ENCODE measurements at regions not wholly inside any gene's neighbourhood (a gene's known extent, or its start where the extent isn't known, plus 50 kb on each side); places are given as distances from the start of the nearest gene placed in this dataset.

DNA sequence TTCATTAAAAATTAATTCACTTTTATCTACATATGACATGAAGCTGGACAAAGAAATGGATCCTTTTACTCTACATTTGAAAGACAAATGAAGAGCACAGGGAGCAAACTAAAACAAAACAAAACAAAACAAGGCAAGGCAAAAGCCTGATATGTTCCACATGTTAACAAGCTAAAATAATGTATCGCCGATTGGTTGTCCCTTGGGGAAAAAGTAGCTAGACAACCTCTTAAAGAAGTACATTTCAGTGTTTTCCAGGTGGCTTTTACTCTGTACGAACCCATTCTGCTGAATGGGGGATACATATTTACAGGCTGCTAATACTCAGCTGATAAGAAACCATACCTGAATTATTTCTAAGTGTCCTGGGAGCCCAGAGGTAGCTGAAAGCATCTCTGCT is 493.0 kb upstream of the TBL1XR1 start:
- no peak for TF ChIP-seq POLR2AphosphoS5 (IDR thresholded peaks at IDR 0.05; ENCODE audit: low read depth, low read length)
- TF ChIP-seq POLR2A (IDR thresholded peaks at IDR 0.05; ENCODE audit: low read depth, low read length) = no peak
